GM12872 (cell line): ENCODE measurements at regions not wholly inside any gene's neighbourhood (a gene's known extent, or its start where the extent isn't known, plus 50 kb on each side); places are given as distances from the start of the nearest gene placed in this dataset.

Experiments used
- CTCF ChIP-seq: IDR thresholded peaks from 3 replicates; pipeline ENCODE4 v1.5.1; 2011; ENCODE audit warnings: low read depth, mild to moderate bottlenecking, low read length, moderate library complexity; ENCODE audit not compliant: insufficient read depth

GRCh38 chr6:66355471-66355870 lies 648.4 kb upstream of the EYS start:
- no peak for TF ChIP-seq CTCF

GRCh38 chr6:66344796-66345195 lies 637.8 kb upstream of the EYS start:
- TF ChIP-seq CTCF, result no peak

- TF ChIP-seq CTCF, result no peak
Measured at GRCh38 chr6:66340736-66341135, 633.7 kb upstream of the EYS start.

- TF ChIP-seq CTCF, result no peak
Measured at GRCh38 chr6:66336176-66336575, 629.1 kb upstream of the EYS start.

- TF ChIP-seq CTCF, result no peak
Measured at GRCh38 chr6:66328200-66328599, 621.2 kb upstream of the EYS start.

- no peak for TF ChIP-seq CTCF
Measured at GRCh38 chr6:66326228-66326627, 619.2 kb upstream of the EYS start.

- no peak for TF ChIP-seq CTCF
Measured at GRCh38 chr6:66321017-66321416, 614.0 kb upstream of the EYS start.

- no peak for TF ChIP-seq CTCF
Measured at GRCh38 chr6:66307490-66307889, 600.5 kb upstream of the EYS start.
